Gastroesophageal sphincter (tissue), 4 donors: ENCODE measurements at regions not wholly inside any gene's neighbourhood (a gene's known extent, or its start where the extent isn't known, plus 50 kb on each side); places are given as distances from the start of the nearest gene placed in this dataset.
A peak's percentile ranks its signal among the peaks of the same experiment; 100 is the strongest.

Experiments
- ATAC-seq: fragments of 150-250 bp; one replicate; pipeline ENCODE4 v1.9.1; 2016; ENCODE audit warnings: mild to moderate bottlenecking, moderate library complexity
- H3K27ac ChIP-seq, 4 donors: fragments of 200-600 bp; sonication (generic) in 3 of 4; 1 replicate in 3 of 4; 2 replicates in 1 of 4; pipeline ENCODE4 v1.5.1; 2016 to 2019
- H3K27me3 ChIP-seq: fragments of 200-600 bp; sonication (generic); one replicate; pipeline ENCODE4 v1.5.1; 2019
- H3K36me3 ChIP-seq, 2 donors: fragments of 200-600 bp; sonication (generic); one replicate each; pipeline ENCODE4 v1.5.1; 2019; ENCODE audit warnings: control low read depth in 1 of 2
- H3K4me1 ChIP-seq, 3 donors: fragments of 200-600 bp; sonication (generic); 1 replicate in 2 of 3; 2 replicates in 1 of 3; pipeline ENCODE4 v1.5.1; 2016 to 2019; ENCODE audit warnings: control low read depth in 2 of 3
- H3K4me3 ChIP-seq, 2 donors: fragments of 200-600 bp; sonication (generic); one replicate each; pipeline ENCODE4 v1.5.1; 2019; ENCODE audit warnings: mild to moderate bottlenecking in 1 of 2, moderate library complexity in 1 of 2
- H3K9me3 ChIP-seq, 3 donors: fragments of 200-600 bp; sonication (generic); one replicate each; pipeline ENCODE4 v1.5.1; 2017 to 2019; ENCODE audit warnings: control low read depth in 2 of 3
- EP300 ChIP-seq: sonication (generic); formaldehyde crosslinking; IDR thresholded peaks from one replicate; pipeline ENCODE4 v1.6.1; 2017; ENCODE audit warnings: antibody characterized with exemption, mild to moderate bottlenecking
- POLR2A ChIP-seq, 2 donors: fragments of 450-650 bp; IDR thresholded peaks; one replicate each; pipeline ENCODE4 v1.6.1; 2017; ENCODE audit warnings: antibody characterized with exemption in 2 of 2, mild to moderate bottlenecking in 2 of 2, moderate library complexity in 1 of 2
- POLR2AphosphoS5 ChIP-seq: sonication (generic); formaldehyde crosslinking; IDR thresholded peaks from one replicate; pipeline ENCODE4 v1.6.1; 2017; ENCODE audit warnings: antibody characterized with exemption
- WGBS, 2 donors: methylation state at CpG; one replicate each; pipeline ENCODE4 v1.1.5; 2018; ENCODE audit warnings: low coverage in 1 of 2; 5-methylcytosine and 5-hydroxymethylcytosine counted together
- TF ChIP-seq, protein P1 (sequence below), 4 experiments: fragments of 200-600 bp in 2 of 4; fragments of 450-650 bp in 2 of 4; sonication (generic) in 1 of 4; IDR thresholded peaks; one replicate each; pipeline ENCODE4 v1.5.1; 2017 to 2019; ENCODE audit warnings: antibody characterized with exemption in 4 of 4, mild to moderate bottlenecking in 2 of 4, moderate library complexity in 2 of 4

DNA sequence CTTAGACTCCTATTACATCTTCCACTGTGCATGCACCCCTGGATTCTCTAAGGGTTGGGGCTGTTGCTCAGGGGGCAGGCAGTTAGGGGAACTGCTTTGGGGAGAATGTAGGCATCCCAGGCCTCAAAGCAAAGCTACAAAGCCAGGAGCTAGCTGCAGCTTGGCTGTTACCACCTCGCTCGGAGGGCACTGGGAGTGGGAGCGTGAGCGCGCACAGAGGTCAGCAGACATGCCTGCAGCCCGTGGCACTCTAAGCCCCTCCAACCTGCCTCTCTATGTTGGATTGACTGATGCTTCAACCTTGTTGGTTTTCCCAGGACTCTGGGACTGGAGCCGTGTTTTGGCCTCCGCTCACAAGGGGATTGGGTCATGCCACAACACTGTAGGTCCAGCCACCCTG, 69.8 kb downstream of the CPN2 start:
- H3K4me1 ChIP-seq = peaks cover 17 to 70% (median 35%) of the 10 kb centered on the region in 3 donors
- no peak for ATAC-seq
- no peaks in the 10 kb centered on the region for H3K36me3 ChIP-seq
- H3K27ac ChIP-seq = no peak overlapping the region
- H3K27me3 ChIP-seq = no peaks in the 10 kb centered on the region
- no CpG with 5 or more reads among the region's 8 CpGs for WGBS, 2 donors
- no peak overlapping the region for H3K4me3 ChIP-seq
- TF ChIP-seq, protein P1, sequence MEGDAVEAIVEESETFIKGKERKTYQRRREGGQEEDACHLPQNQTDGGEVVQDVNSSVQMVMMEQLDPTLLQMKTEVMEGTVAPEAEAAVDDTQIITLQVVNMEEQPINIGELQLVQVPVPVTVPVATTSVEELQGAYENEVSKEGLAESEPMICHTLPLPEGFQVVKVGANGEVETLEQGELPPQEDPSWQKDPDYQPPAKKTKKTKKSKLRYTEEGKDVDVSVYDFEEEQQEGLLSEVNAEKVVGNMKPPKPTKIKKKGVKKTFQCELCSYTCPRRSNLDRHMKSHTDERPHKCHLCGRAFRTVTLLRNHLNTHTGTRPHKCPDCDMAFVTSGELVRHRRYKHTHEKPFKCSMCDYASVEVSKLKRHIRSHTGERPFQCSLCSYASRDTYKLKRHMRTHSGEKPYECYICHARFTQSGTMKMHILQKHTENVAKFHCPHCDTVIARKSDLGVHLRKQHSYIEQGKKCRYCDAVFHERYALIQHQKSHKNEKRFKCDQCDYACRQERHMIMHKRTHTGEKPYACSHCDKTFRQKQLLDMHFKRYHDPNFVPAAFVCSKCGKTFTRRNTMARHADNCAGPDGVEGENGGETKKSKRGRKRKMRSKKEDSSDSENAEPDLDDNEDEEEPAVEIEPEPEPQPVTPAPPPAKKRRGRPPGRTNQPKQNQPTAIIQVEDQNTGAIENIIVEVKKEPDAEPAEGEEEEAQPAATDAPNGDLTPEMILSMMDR (IDR thresholded peaks at IDR 0.05) = no peak
- TF ChIP-seq POLR2A (IDR thresholded peaks at IDR 0.05) (no peak), POLR2AphosphoS5 (no peak), EP300 (no peak)
- no peaks in the 10 kb centered on the region for H3K9me3 ChIP-seq

DNA sequence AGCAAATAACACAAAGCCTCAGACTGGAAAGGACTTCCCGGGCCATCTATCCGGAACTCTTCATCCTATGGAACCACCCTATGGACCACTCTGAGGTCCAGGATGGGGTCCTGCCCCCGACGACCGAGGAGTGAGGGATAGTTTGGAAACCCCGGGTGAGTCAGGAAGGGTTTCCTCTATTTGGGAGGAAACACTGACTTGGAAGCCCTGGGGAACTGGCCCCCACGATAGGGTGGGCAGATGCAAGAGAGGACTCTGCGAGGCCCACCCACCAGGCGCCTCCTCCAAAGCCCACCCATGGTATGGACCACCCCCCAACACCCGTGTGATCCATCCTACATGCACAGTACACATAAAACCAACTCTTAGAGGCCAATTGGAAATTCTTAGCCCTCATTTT, 69.4 kb downstream of the CPN2 start:
- peaks cover 17 to 65% (median 34%) of the 10 kb centered on the region in 3 donors for H3K4me1 ChIP-seq
- no peaks in the 10 kb centered on the region for H3K27me3 ChIP-seq
- 94% methylated on average over 4 of the region's 10 CpGs; no CpG with 5 or more reads in 1 of the 2 donors for WGBS, 2 donors
- no peak overlapping the region for H3K4me3 ChIP-seq
- TF ChIP-seq EP300 = no peak
- TF ChIP-seq POLR2AphosphoS5 = no peak
- TF ChIP-seq, protein P1 (IDR thresholded peaks at IDR 0.05) = no peak
- no peak for TF ChIP-seq POLR2A (IDR thresholded peaks at IDR 0.05)
- no peaks in the 10 kb centered on the region for H3K9me3 ChIP-seq
- no peak for ATAC-seq
- H3K27ac ChIP-seq = no peak overlapping the region
- no peaks in the 10 kb centered on the region for H3K36me3 ChIP-seq

DNA sequence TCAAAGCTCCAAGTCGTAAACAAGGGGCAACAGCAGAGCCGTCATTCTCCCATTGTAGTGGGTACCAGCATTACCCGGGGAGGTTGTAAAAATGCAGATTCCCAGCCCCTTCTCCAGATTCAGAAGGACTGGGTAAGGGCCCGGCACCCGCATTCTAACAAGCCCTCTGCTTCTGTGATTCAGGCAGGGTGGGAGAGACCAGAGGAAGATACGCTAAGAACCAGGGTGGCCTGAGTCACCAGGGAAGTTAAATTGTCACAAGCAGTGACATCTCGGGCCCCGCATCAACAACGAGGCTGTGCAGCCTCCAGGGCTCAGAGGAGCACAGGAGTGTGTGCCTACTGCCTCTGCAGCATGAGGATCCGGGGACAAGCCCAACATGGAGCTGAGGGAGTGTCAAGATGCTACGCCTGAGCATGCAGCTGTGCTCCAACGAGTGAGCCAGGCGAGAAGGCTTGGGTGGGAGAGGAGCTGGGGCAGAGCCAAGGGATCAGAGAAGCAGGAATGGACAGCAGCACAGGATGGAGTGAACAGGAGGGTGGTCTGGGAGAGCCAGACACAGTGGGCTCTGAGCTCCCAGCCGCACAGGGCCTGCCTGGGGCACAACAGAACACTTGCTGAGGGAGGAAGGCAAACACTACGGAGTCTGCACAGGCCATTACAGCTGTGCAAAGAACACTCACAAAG, 68.5 kb downstream of the CPN2 start:
- no peak for ATAC-seq
- H3K27ac ChIP-seq = no peak overlapping the region
- TF ChIP-seq, protein P1 (IDR thresholded peaks at IDR 0.05) = no peak
- TF ChIP-seq POLR2A (IDR thresholded peaks at IDR 0.05) (no peak), POLR2AphosphoS5 (no peak), EP300 (no peak)
- H3K4me1 ChIP-seq = peaks cover 10 to 57% (median 26%) of the 10 kb centered on the region in 3 donors
- H3K9me3 ChIP-seq = no peaks in the 10 kb centered on the region
- WGBS, 2 donors = 77 to 84% methylated on average over 8 to 11 of the region's 15 CpGs
- H3K4me3 ChIP-seq = no peak overlapping the region
- no peaks in the 10 kb centered on the region for H3K36me3 ChIP-seq
- no peaks in the 10 kb centered on the region for H3K27me3 ChIP-seq

DNA sequence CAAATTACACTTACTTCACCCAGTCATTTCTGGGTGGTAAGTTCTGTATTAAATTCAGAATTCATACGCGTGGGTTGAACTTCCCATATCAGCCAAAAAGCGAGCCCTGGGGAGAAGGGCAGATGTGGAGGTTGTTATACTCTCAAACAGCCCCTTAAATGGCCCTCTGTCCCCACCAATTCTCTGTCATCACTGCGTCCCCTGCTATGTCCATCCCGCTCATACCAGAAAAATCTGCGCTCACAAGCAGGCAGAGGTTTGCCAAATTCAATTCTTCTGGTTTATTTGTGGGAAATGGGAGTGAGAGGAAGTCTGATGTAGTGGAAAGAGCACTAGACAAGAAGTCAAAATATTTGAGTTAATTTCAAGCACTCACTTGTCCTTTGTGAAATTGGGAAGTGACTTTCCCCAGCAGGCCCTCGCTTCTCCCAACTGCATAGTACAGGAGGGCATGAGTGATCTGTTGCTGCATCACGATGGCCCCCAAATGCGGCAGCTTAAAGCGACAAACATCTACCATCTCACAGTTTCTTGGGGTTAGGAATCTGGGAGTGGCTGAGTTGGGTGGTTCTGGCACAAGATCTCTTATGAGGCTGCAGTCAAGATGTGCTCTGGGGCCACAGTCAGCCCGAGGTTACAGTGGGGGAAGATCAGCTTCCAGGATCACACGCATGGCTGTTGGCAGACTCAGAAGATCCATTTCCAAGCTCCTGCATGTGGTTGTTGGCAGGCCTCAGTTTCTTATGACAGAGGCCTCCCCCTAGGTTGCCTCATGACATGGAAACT, 67.7 kb downstream of the CPN2 start:
- 87 to 89% methylated on average over 7 to 8 of the region's 12 CpGs for WGBS, 2 donors
- no peaks in the 10 kb centered on the region for H3K9me3 ChIP-seq
- H3K4me1 ChIP-seq = peaks cover 4 to 49% (median 19%) of the 10 kb centered on the region in 3 donors
- ATAC-seq = peak; percentile 39
- H3K4me3 ChIP-seq = no peak overlapping the region
- no peak for TF ChIP-seq POLR2AphosphoS5
- TF ChIP-seq, protein P1 (IDR thresholded peaks at IDR 0.05) = no peak
- no peak for TF ChIP-seq POLR2A (IDR thresholded peaks at IDR 0.05)
- no peak for TF ChIP-seq EP300
- H3K27me3 ChIP-seq = no peaks in the 10 kb centered on the region
- no peaks in the 10 kb centered on the region for H3K36me3 ChIP-seq
- no peak overlapping the region for H3K27ac ChIP-seq

DNA sequence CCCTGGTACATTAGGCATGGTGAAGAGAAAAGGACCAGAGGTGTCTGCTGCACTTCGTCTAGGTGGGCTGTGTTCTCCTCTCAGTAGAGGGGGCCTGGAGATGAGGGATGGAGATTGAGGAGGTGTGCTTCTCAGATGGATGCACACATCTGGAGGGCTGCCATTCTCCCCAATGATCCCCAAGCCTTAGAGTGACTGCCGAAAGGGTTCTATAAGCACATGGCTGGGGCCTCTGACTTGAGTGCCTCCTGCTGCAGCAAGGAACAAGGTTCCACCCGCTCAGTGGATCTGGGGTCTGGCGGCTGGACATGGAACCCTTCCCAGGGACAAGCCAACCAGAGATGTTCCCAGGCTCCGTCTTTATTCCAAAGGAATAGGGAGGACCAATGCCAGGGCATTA, 66.8 kb downstream of the CPN2 start:
- no peaks in the 10 kb centered on the region for H3K9me3 ChIP-seq
- WGBS, 2 donors = 85 to 100% methylated on average over 3 of the region's 5 CpGs
- no peak overlapping the region for H3K4me3 ChIP-seq
- H3K36me3 ChIP-seq = no peaks in the 10 kb centered on the region
- no peak for TF ChIP-seq EP300
- H3K4me1 ChIP-seq = peaks cover 0 to 39% (median 10%) of the 10 kb centered on the region in 3 donors
- no peak for ATAC-seq
- H3K27ac ChIP-seq = no peak overlapping the region
- no peaks in the 10 kb centered on the region for H3K27me3 ChIP-seq
